ENCODE measurements at regions not wholly inside any gene's neighbourhood (a gene's known extent, or its start where the extent isn't known, plus 50 kb on each side); places are given as distances from the start of the nearest gene placed in this dataset.

GRCh38 chr17:77838748-77839697 lies 119.5 kb upstream of the TNRC6C start:
- no peak overlapping the region for H3K4me3 ChIP-seq (replicated peaks; ENCODE audit: low read depth, low read length)
- no peaks in the 10 kb centered on the region; the same call in none of the 2 replicates for H3K27me3 ChIP-seq (replicated peaks; ENCODE audit: control insufficient read depth, insufficient read depth, low read length)
- H3K36me3 ChIP-seq (ENCODE audit: control insufficient read depth, insufficient read depth, low read length) = no peaks in the 10 kb centered on the region
- no peak for TF ChIP-seq CTCF (IDR thresholded peaks at IDR 0.05; ENCODE audit: insufficient read depth, low read length, poor library complexity, severe bottlenecking)
- no peak for DNase-seq (ENCODE audit: extremely low read depth, insufficient read length)

GRCh38 chr17:77839698-77840512 lies 118.6 kb upstream of the TNRC6C start:
- no peak for DNase-seq (ENCODE audit: extremely low read depth, insufficient read length)
- no peaks in the 10 kb centered on the region for H3K36me3 ChIP-seq (ENCODE audit: control insufficient read depth, insufficient read depth, low read length)
- H3K4me3 ChIP-seq (replicated peaks; ENCODE audit: low read depth, low read length) = no peak overlapping the region
- H3K27me3 ChIP-seq (replicated peaks; ENCODE audit: control insufficient read depth, insufficient read depth, low read length) = no peaks in the 10 kb centered on the region; the same call in none of the 2 replicates
- TF ChIP-seq CTCF (IDR thresholded peaks at IDR 0.05; ENCODE audit: insufficient read depth, low read length, poor library complexity, severe bottlenecking) = no peak

GRCh38 chr17:77840513-77841165 lies 117.9 kb upstream of the TNRC6C start:
- Histone ChIP-seq H3K4me3 (replicated peaks; ENCODE audit: low read depth, low read length) (no peak overlapping the region), H3K27me3 (replicated peaks; ENCODE audit: control insufficient read depth, insufficient read depth, low read length) (no peaks in the 10 kb centered on the region; the same call in none of the 2 replicates), H3K36me3 (ENCODE audit: control insufficient read depth, insufficient read depth, low read length) (no peaks in the 10 kb centered on the region)
- DNase-seq (ENCODE audit: extremely low read depth, insufficient read length) = no peak
- TF ChIP-seq CTCF (IDR thresholded peaks at IDR 0.05; ENCODE audit: insufficient read depth, low read length, poor library complexity, severe bottlenecking) = no peak

GRCh38 chr17:77841742-77842527 lies 116.6 kb upstream of the TNRC6C start:
- DNase-seq (ENCODE audit: extremely low read depth, insufficient read length) = no peak
- H3K27me3 ChIP-seq (replicated peaks; ENCODE audit: control insufficient read depth, insufficient read depth, low read length) = no peaks in the 10 kb centered on the region; the same call in none of the 2 replicates
- H3K4me3 ChIP-seq (replicated peaks; ENCODE audit: low read depth, low read length) = no peak overlapping the region
- no peaks in the 10 kb centered on the region for H3K36me3 ChIP-seq (ENCODE audit: control insufficient read depth, insufficient read depth, low read length)
- TF ChIP-seq CTCF (IDR thresholded peaks at IDR 0.05; ENCODE audit: insufficient read depth, low read length, poor library complexity, severe bottlenecking) = no peak

Data from GM06990 (cell line).